Ammon's horn (tissue), 1 donor: ENCODE measurements at regions not wholly inside any gene's neighbourhood (a gene's known extent, or its start where the extent isn't known, plus 50 kb on each side); places are given as distances from the start of the nearest gene placed in this dataset.
"Not testable (repeated sequence)": the region's sequence is repeated elsewhere in the genome, so short reads cannot be mapped to it uniquely, and the experiment has no call there.

ENCODE experiments used
- DNase-seq: peaks from one replicate; pipeline ENCODE4 v3.0.0-alpha.2; 2016; ENCODE audit warnings: low spot score

DNA sequence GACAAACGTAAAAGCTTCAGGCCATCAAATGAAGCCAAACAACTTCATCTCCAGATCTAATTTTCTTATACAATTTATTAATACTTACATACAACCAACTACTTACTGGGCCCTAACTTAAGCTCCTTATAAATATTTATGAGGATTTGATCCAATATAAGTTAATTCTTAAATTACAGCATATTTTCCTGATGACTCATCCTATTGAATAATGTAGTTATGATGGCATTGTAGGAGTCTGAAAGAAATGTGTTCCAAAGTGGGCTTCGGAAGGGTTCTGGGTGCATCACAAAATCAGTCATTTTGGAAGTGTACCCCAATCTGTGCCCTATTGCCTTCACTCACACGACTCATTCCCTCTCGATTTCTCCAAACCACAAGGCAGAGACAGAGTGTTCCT lies 455.1 kb upstream of the CTSO start:
- no peak for DNase-seq

GRCh38 chr4:156401371-156401770 lies 447.7 kb upstream of the CTSO start:
- no peak for DNase-seq

DNA sequence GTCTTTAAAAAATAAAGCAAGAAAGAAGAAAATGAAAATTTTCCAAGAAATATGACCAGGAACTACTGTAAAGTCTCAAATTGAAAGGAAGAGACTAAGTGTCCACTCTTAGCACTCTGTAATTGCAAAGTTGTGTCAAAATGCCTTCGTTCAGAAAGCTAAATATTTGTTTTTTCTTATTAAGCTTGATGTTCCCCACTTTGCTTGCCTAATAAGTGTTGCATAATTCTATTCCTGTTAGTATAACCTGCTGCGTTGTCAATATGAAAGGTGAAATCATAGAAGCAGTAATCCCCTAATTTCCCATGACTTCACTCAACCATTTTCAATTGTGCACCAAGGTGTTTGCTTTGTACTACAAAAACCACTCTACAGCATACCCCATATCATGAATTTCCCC lies 442.9 kb upstream of the CTSO start:
- DNase-seq = no peak

- DNase-seq = no peak
Observed at GRCh38 chr4:156391325-156391653, 437.6 kb upstream of the CTSO start.

DNA sequence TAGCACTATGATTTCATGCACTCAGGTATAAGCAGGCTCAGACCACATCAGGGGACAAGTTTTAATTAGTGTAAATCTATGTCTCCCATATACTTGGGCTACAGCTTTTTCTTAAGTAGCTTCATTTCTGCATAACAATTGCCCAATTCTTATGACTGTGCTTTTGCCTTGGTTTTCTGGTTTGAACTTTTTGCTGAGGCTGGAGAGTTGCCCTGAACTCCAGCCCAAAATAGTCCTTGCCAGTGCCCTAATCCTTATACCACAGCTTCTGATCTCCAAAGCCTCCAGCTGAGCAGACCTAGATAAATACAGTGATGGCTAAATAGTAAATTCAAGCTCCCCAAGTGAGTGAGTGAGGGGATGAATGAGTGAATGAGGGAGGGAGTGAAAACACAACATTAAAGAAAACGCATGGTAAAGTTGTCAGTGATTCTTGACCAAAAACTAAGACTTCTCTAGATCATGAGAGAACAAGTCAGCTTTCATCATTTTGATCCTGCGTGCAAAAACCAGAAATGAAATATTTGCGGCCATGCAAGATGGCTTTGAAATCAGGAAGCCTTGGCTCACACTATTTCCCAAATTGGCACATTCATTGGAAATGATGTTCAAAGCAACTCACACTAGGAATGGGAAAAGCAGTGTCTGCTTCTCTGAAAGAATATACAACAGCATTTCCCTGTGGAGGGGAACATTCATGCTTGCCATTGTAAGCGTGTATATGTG lies 437.1 kb upstream of the CTSO start:
- no peak for DNase-seq

GRCh38 chr4:156388826-156389225 lies 435.2 kb upstream of the CTSO start:
- DNase-seq = no peak

DNA sequence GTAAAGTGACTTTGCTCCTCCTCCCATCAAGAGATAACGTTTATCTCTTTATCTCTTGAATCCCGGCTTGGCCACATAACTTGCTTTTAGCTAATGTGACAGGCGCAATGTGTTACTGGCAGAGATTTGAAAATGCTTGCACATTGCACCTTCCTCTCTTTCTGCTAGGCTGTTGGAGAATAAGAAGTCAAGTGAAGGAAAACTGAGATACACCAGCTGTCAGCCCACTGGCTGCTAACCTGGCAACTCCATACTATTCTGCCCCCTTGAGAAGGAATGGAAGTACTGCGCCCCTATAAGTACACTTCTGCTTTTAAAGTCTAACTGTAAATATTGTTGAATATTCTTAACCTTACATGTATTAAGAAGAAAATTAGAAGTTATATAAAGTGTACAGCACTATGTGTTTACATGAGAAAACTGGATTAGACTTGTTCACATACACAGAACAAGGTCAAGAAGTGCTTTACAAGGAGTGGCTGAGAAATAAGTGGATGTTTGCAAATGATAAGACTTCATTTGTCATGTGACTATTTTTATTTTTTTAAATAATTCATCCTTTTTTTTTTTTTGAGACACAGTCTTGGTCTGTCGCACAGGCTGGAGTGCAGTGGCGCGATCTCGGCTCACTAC lies 424.5 kb upstream of the CTSO start:
- DNase-seq = peak; percentile 8

- DNase-seq = no peak
Observed at GRCh38 chr4:156377036-156377710, 423.5 kb upstream of the CTSO start.

DNA sequence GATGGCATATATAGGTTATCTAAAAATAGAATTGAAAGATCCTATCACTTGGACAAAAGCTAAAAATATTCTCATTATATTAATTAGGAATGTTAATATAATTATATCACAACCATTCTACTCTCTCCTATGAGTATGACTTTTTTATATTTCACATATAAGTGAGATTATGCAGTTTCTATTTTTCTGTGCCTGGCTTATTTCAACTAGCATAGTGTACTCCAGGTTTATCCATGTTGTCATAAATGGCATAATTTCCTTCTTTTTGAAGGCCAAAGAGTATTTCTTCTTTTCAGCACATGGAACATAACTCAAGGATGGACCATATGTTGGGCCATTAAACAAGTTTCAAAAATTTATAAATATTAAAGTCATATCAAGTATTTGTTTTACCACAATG lies 421.2 kb upstream of the CTSO start:
- DNase-seq = no peak

GRCh38 chr4:156374069-156374468 lies 420.4 kb upstream of the CTSO start:
- DNase-seq = no peak

DNA sequence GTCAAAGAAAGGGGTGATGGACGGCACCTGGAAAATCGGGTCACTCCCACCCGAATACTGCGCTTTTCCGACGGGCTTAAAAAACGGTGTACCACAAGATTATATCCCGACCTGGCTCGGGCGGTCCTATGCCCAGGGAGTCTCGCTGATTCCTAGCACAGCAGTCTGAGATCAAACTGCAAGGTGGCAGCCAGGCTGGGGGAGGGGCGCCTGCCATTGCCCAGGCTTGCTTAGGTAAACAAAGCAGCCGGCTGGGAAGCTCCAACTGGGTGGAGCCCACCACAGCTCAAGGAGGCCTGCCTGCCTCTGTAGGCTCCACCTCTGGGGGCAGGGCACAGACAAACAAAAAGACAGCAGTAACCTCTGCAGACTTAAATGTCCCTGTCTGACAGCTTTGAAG lies 413.8 kb upstream of the CTSO start:
- DNase-seq = not testable (repeated sequence)

DNA sequence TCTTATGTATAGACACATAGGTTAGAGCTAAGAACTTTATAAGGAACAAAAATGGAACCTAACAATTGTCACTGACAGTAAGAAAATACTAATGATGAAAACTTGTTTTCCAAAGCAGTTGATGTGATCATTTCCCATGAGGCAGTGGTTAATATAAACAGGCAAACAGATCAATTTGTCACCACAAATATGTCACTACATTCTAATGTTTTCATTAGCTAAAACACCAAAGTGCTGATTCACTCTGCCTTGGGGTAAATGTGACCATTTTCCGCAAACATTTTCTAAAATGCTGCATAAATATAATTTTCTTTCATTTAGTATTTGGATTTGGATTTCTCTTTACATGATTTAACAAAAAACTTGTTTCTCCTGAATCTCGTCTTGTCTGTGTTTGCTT lies 408.9 kb upstream of the CTSO start:
- DNase-seq = no peak

GRCh38 chr4:156347412-156348075 lies 393.9 kb upstream of the CTSO start:
- DNase-seq = no peak

GRCh38 chr4:156346959-156347385 lies 393.3 kb upstream of the CTSO start:
- DNase-seq = no peak

GRCh38 chr4:156344397-156344796 lies 390.7 kb upstream of the CTSO start:
- no peak for DNase-seq

DNA sequence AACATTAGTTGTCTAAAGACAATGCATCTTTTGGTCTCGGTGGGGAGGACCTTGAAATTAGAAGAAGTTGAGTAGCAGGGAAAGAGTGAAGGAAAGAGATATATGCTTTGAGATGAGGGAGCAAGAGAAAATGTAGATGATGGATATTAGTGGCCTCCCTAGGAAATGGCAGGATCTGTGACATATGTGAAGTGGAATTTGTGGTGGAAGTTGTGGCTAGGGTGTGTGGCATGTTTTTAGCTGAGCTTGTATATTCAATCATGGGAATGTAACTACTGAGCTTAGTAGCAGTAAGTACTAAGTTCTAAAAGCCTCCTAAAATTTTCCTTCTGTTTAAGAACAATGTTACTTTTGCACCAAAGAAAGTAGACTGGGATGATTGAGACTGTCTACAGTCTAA lies 382.8 kb upstream of the CTSO start:
- no peak for DNase-seq

- no peak for DNase-seq
Observed at GRCh38 chr4:156335721-156336120, 382.1 kb upstream of the CTSO start.

- no peak for DNase-seq
Observed at GRCh38 chr4:156330436-156331031, 376.9 kb upstream of the CTSO start.

- no peak for DNase-seq
Observed at GRCh38 chr4:156329779-156330178, 376.1 kb upstream of the CTSO start.

DNA sequence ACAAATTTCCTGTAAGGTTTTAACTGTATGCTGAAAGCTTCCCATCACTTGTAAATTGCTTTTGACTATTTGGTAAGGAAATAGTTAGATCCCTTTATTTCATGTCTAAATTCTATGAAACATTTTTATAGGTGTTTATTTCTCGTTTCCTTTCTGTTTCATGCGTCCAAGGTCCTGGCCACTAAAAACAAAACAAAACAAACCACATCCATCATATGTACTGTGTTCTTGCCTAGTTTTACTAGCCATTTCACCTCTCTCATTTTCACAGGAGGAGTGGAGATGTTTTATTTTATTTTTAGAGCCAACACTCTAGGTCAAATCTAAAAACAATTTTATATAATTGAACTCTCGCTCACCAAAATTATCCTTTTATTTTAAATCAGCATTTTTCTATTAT lies 375.2 kb upstream of the CTSO start:
- DNase-seq = no peak

DNA sequence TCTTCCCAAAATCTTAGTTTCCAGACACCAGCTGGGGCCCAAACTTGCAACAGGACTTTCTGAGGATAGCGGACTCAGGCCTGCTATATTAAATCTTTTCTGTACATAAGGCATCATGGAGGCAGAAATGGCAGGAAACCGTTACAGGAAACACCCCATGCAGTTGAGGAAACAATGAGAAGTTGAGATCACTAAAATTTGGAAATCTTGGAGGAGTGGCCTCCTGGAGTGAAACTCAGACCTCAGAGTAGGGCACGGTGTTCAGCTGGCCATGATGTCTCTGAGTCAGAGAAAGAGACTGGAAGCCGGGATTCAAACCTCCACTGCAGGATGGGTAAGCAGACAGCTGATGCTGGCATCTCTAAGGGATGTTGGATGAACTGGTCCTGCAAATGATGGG lies 372.6 kb upstream of the CTSO start:
- DNase-seq = no peak

- DNase-seq = no peak
Observed at GRCh38 chr4:156322592-156322991, 368.9 kb upstream of the CTSO start.

- no peak for DNase-seq
Observed at GRCh38 chr4:156321203-156321602, 367.5 kb upstream of the CTSO start.
